ENCODE measurements at regions not wholly inside any gene's neighbourhood (a gene's known extent, or its start where the extent isn't known, plus 50 kb on each side); places are given as distances from the start of the nearest gene placed in this dataset.

DNA sequence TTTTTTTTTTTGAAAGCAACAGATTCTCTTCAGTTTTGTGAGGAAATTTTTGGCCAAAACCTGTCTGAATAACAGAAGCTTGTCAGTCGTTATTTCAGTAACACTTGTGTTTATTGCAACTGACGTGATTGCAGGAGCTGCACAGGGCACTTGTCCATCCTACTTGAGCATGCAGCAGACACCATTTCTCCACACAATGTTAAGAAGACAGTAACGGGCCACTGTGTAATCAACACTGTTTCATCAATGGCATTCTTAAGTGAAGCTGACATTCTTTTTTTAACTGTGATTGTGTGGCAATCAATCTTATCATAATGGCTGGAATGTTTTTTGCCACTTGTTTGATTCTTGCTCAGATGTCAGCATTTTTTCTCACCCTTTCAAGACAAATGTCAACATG, 50.1 kb upstream of the PIEZO2 start:
- DNase-seq (ENCODE audit: low read depth, low spot score) = no peak
